Hepatocyte (in vitro differentiated cells): ENCODE measurements at regions not wholly inside any gene's neighbourhood (a gene's known extent, or its start where the extent isn't known, plus 50 kb on each side); places are given as distances from the start of the nearest gene placed in this dataset.

Experiments
- DNase-seq: peaks from one replicate; pipeline ENCODE4 v3.0.0-alpha.2; 2016; ENCODE audit warnings: low spot score
- H2AFZ ChIP-seq: fragments of 200-600 bp; sonication (generic); 2 replicates; pipeline ENCODE4 v1.6.0; 2016; ENCODE audit warnings: antibody characterized with exemption, mild to moderate bottlenecking
- H3K27ac ChIP-seq: fragments of 200-600 bp; sonication (generic); 2 replicates; pipeline ENCODE4 v1.5.1; 2016; ENCODE audit warnings: mild to moderate bottlenecking
- H3K27me3 ChIP-seq: fragments of 200-600 bp; sonication (generic); 2 replicates; pipeline ENCODE4 v1.6.1; 2016
- H3K36me3 ChIP-seq: fragments of 200-600 bp; sonication (generic); replicated peaks from 2 replicates; pipeline ENCODE4 v1.5.1; 2016; ENCODE audit warnings: low read depth; ENCODE audit not compliant: insufficient read depth
- H3K4me1 ChIP-seq: fragments of 200-600 bp; sonication (generic); 2 replicates; pipeline ENCODE4 v1.5.1; 2016; ENCODE audit warnings: mild to moderate bottlenecking, moderate library complexity; ENCODE audit not compliant: insufficient read depth
- H3K4me2 ChIP-seq: fragments of 200-600 bp; sonication (generic); 2 replicates; pipeline ENCODE4 v1.6.0; 2016
- H3K4me3 ChIP-seq: fragments of 200-600 bp; sonication (generic); 2 replicates; pipeline ENCODE4 v1.5.1; 2016; ENCODE audit warnings: mild to moderate bottlenecking
- H3K79me2 ChIP-seq: fragments of 200-600 bp; sonication (generic); 2 replicates; pipeline ENCODE4 v1.6.0; 2017; ENCODE audit warnings: mild to moderate bottlenecking
- H3K9me2 ChIP-seq: fragments of 200-600 bp; sonication (generic); replicated peaks from 2 replicates; pipeline ENCODE4 v1.6.0; 2017; ENCODE audit warnings: mild to moderate bottlenecking; ENCODE audit not compliant: insufficient read depth
- H3K9me3 ChIP-seq: fragments of 200-600 bp; sonication (generic); 2 replicates; pipeline ENCODE4 v1.5.1; 2016; ENCODE audit warnings: low read depth, mild to moderate bottlenecking
- H4K20me1 ChIP-seq: fragments of 200-600 bp; sonication (generic); 2 replicates; pipeline ENCODE4 v1.6.0; 2016; ENCODE audit warnings: mild to moderate bottlenecking; ENCODE audit not compliant: insufficient read depth, poor library complexity, severe bottlenecking
- EZH2 ChIP-seq: fragments of 200-600 bp; sonication (generic); IDR thresholded peaks from 2 replicates; pipeline ENCODE4 v1.6.1; 2016; ENCODE audit warnings: antibody characterized with exemption, mild to moderate bottlenecking, borderline replicate concordance
- EZH2phosphoT487 ChIP-seq: fragments of 200-600 bp; sonication (generic); IDR thresholded peaks from one replicate; pipeline ENCODE4 v1.6.1; 2018; ENCODE audit warnings: antibody characterized with exemption, mild to moderate bottlenecking, low read depth, moderate library complexity; ENCODE audit not compliant: unreplicated experiment, severe bottlenecking
- WGBS: methylation state at CpG from one replicate; pipeline ENCODE4 v1.1.6; 2016; ENCODE audit warnings: low lambda C conversion rate; ENCODE audit errors: missing lambda C conversion rate; 5-methylcytosine and 5-hydroxymethylcytosine counted together
- TF ChIP-seq, protein P1 (sequence below): fragments of 200-600 bp; sonication (generic); IDR thresholded peaks from 2 replicates; pipeline ENCODE4 v1.5.1; 2016; ENCODE audit warnings: antibody characterized with exemption, mild to moderate bottlenecking; ENCODE audit not compliant: poor library complexity

DNA sequence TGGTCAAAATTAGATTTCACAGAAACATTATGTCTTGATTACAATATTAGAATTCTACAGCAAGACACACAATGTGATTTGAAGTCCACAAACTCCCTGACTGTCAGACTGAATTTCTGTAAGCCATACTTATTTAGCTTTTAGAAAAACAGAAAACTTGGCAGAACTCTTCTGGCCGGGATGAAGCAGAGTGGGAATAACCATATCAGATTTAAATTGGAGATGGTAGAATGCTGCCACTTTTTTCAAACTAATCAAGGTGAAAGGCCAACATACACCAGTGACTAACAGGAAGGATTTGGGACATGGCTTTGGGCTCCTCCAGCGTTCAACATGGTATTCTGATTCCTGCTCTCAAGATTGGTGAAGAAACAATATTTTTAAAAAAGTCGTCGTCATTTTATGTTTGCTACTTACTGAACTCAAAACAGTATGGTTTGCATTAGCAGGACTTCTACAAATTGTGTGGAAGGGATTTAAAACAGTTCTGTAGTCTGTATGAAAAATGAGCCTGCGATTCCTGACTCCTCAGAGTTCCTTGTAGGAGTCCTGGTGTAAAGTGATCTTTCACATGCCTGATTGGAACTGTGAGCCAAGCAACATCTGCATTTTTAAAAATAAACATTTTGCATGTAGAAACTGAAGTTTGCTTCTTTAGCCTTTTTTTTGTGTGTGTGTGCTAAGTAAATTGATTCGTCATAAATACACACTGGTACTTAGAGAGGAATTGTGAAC, 297.9 kb upstream of the SOX4 start:
- WGBS = 65% methylated on average over 6 of the region's 6 CpGs
- no peaks in the 10 kb centered on the region for H3K79me2 ChIP-seq
- TF ChIP-seq, protein P1, sequence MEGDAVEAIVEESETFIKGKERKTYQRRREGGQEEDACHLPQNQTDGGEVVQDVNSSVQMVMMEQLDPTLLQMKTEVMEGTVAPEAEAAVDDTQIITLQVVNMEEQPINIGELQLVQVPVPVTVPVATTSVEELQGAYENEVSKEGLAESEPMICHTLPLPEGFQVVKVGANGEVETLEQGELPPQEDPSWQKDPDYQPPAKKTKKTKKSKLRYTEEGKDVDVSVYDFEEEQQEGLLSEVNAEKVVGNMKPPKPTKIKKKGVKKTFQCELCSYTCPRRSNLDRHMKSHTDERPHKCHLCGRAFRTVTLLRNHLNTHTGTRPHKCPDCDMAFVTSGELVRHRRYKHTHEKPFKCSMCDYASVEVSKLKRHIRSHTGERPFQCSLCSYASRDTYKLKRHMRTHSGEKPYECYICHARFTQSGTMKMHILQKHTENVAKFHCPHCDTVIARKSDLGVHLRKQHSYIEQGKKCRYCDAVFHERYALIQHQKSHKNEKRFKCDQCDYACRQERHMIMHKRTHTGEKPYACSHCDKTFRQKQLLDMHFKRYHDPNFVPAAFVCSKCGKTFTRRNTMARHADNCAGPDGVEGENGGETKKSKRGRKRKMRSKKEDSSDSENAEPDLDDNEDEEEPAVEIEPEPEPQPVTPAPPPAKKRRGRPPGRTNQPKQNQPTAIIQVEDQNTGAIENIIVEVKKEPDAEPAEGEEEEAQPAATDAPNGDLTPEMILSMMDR = no peak
- no peak for TF ChIP-seq EZH2
- TF ChIP-seq EZH2phosphoT487 = no peak

DNA sequence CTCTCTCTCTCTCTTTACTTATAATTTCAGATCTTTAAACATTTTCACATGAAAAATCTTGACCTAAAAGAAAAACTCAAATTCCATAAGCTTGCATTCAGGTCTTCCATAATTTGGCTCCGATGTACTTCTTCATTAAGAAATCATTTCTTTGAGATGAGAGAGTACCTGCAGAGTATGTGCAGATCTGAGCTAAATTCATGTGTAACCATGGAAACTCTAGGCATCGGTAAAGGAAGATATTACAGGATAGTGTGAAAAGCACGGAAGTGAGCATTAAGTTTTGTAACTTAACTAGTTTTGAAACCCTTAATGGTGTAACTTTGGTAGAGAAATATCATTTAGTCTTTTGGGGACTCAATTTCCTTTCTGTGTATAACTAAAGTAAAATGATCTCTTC, 295.9 kb upstream of the SOX4 start:
- TF ChIP-seq, protein P1 = no peak
- no peak for TF ChIP-seq EZH2
- no peak for TF ChIP-seq EZH2phosphoT487
- Histone ChIP-seq H3K9me3 (peaks cover 3% of the 10 kb centered on the region), H3K4me2 (no peak overlapping the region), H3K27me3 (no peaks in the 10 kb centered on the region), H3K4me1 (no peaks in the 10 kb centered on the region), H3K79me2 (no peaks in the 10 kb centered on the region), H3K4me3 (no peak overlapping the region), H3K27ac (no peak overlapping the region), H4K20me1 (no peaks in the 10 kb centered on the region), H3K36me3 (no peaks in the 10 kb centered on the region), H2AFZ (no peak overlapping the region), H3K9me2 (no peaks in the 10 kb centered on the region)
- 92% methylated on average over 3 of the region's 3 CpGs for WGBS
- no peak for DNase-seq

More for the DNA sequence above, 297.9 kb upstream of the SOX4 start:
- Histone ChIP-seq H3K9me3 (peaks cover 3% of the 10 kb centered on the region), H4K20me1 (no peaks in the 10 kb centered on the region), H3K4me1 (no peaks in the 10 kb centered on the region), H3K9me2 (no peaks in the 10 kb centered on the region), H3K27ac (no peak overlapping the region), H3K27me3 (no peaks in the 10 kb centered on the region), H3K4me2 (no peak overlapping the region), H3K36me3 (no peaks in the 10 kb centered on the region), H3K4me3 (no peak overlapping the region), H2AFZ (no peak overlapping the region)
- no peak for DNase-seq

DNA sequence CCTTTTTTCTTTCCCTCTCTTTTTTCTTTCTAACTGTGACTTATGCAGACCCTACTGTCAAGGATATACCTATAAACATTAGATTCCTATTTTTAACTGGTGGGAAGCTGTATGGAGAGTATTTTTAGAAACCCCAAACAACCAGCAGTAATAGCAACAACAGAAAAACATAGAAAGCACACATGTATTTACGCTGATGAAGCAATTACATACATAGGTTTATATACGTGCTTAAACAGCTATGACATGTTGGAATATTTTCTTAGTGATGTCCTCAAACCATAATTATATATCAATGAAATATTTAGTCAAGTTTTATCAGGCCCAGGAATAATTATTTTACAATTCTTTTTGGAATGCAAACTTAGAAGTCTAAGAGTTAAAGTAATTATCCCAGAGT, 294.3 kb upstream of the SOX4 start:
- Histone ChIP-seq H3K4me3 (no peak overlapping the region), H2AFZ (no peak overlapping the region), H3K36me3 (no peaks in the 10 kb centered on the region), H3K79me2 (no peaks in the 10 kb centered on the region), H3K27ac (no peak overlapping the region), H3K27me3 (no peaks in the 10 kb centered on the region), H4K20me1 (no peaks in the 10 kb centered on the region), H3K9me2 (no peaks in the 10 kb centered on the region), H3K4me1 (no peaks in the 10 kb centered on the region), H3K4me2 (no peak overlapping the region), H3K9me3 (peaks cover 3% of the 10 kb centered on the region)
- TF ChIP-seq, protein P1 = no peak
- TF ChIP-seq EZH2phosphoT487 = no peak
- TF ChIP-seq EZH2 = no peak
- no peak for DNase-seq
- 93% methylated on average over 2 of the region's 2 CpGs for WGBS
